Osteocyte (in vitro differentiated cells): ENCODE measurements at regions not wholly inside any gene's neighbourhood (a gene's known extent, or its start where the extent isn't known, plus 50 kb on each side); places are given as distances from the start of the nearest gene placed in this dataset.
"Not testable (repeated sequence)": the region's sequence is repeated elsewhere in the genome, so short reads cannot be mapped to it uniquely, and the experiment has no call there.

Experiments used
- DNase-seq: peaks from one replicate; pipeline ENCODE4 v3.0.0; 2021; ENCODE audit warnings: mixed read lengths; ENCODE audit not compliant: unreplicated experiment; ENCODE audit errors: extremely low spot score
- H3K27ac Mint-ChIP-seq: one replicate; pipeline ENCODE4 v1.8.0; 2021; ENCODE audit warnings: mild to moderate bottlenecking, mixed read lengths; ENCODE audit not compliant: unreplicated experiment
- H3K27me3 Mint-ChIP-seq: one replicate; pipeline ENCODE4 v1.8.0; 2021; ENCODE audit warnings: mixed read lengths; ENCODE audit not compliant: unreplicated experiment
- H3K36me3 Mint-ChIP-seq: one replicate; pipeline ENCODE4 v1.8.0; 2021; ENCODE audit warnings: mixed read lengths; ENCODE audit not compliant: unreplicated experiment
- H3K4me1 Mint-ChIP-seq: one replicate; pipeline ENCODE4 v1.8.0; 2021; ENCODE audit warnings: mixed read lengths; ENCODE audit not compliant: unreplicated experiment
- H3K4me3 Mint-ChIP-seq: one replicate; pipeline ENCODE4 v1.8.0; 2021; ENCODE audit warnings: mild to moderate bottlenecking, moderate library complexity, mixed read lengths; ENCODE audit not compliant: unreplicated experiment
- H3K9me3 Mint-ChIP-seq: one replicate; pipeline ENCODE4 v1.8.0; 2021; ENCODE audit warnings: mixed read lengths; ENCODE audit not compliant: unreplicated experiment

DNA sequence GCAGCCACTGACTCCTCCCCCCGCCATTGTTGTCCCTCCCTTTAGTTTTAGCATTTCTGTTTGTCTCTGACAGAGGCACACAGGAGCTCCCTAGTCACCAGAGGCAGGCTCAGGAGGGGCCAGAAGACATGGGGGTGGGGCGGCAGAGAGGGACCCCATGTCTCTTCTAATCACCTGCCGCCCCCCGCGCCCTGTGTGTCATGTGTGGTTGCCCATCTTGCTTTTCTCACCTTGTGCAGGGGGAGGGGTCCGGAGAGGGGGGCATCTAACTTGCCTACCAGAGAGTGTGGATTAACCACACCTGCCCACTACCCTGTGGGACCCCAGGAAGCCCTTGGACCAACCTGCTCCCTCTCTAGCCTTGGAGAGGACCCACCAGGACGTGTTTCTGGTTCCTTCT lies 130.2 kb downstream of the ZNF267 start:
- not testable (repeated sequence) for H3K4me1 Mint-ChIP-seq, H3K27ac Mint-ChIP-seq, H3K36me3 Mint-ChIP-seq, H3K4me3 Mint-ChIP-seq, H3K27me3 Mint-ChIP-seq, DNase-seq
- peaks cover 10% of the 10 kb centered on the region for H3K9me3 Mint-ChIP-seq

DNA sequence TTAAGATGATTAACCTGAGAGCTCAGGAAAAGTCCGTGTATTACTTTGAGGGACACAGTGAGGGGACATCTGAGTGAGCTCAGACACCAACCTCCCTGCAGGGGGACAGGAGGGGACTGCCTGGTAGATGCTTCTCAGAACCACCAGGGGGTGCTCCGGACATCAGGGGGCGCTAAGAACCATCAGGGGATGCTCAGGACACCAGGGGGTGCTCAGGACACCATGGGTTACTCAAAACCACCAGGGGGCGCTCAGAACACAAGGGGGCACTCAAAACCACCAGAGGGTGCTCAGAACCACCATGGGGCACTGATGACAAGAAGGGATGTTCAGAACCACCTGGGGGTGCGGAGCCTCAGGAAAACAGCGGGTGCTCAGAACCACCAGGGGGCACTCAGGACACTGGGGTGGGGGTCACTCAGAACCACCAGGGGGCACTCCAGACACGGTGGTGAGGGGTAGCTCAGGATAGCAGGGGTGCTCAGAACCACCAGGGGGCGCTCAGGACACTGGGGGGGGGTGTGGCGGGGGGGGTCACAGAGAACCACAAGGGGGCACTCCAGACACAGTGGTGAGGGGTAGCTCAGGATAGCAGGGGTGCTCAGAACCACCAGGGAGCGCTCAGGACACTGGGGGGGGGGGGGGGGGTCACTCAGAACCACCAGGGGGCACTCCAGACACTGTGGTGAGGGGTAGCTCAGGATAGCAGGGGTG lies 165.3 kb downstream of the ZNF267 start:
- H3K9me3 Mint-ChIP-seq, DNase-seq: not testable (repeated sequence)

DNA sequence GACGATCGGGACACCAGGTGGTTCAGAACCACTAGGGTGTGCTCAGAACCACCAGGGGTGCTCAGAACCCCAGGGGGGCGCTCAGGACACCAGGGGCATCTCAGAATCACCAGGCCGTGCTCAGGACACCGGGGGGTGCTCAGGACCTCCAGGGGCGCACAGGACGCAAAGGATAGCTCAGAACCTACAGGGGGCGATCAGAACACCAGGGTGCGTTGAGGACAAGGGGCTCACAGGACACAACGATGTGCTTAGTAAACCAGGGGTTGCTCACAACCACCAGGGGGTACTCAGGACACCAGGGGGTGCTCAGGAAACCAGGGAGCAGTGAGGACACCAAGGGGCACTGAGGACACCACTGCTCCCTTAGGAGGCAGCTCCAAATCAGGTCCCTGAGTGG lies 166.3 kb downstream of the ZNF267 start:
- H3K36me3 Mint-ChIP-seq, H3K27me3 Mint-ChIP-seq, H3K27ac Mint-ChIP-seq: not testable (repeated sequence)

More for the DNA sequence above, 165.3 kb downstream of the ZNF267 start:
- not testable (repeated sequence) for H3K36me3 Mint-ChIP-seq, H3K27ac Mint-ChIP-seq, H3K4me1 Mint-ChIP-seq, H3K27me3 Mint-ChIP-seq, H3K4me3 Mint-ChIP-seq

DNA sequence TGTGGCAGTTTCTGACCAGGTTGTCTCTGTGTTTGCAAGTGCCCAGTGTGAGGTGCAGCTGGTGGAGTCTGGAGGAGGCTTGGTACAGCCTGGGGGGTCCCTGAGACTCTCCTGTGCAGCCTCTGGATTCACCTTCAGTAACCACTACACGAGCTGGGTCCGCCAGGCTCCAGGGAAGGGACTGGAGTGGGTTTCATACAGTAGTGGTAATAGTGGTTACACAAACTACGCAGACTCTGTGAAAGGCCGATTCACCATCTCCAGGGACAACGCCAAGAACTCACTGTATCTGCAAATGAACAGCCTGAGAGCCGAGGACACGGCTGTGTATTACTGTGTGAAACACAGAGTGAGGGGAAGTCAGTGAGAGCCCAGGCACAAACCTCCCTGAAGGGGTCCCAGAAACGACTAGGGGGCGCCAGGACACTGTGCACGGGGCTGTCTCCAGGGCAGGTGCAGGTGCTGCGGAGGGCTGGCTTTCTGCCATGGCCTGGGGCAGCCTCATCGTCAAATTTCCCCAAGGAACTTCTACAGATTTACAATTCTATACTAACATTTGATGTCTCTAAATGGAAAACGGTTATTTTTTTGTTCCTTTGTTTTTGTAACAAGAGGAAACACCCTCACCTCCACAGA lies 187.0 kb upstream of the TP53TG3D start:
- H3K4me3 Mint-ChIP-seq, H3K27ac Mint-ChIP-seq, H3K4me1 Mint-ChIP-seq, H3K27me3 Mint-ChIP-seq, H3K36me3 Mint-ChIP-seq, H3K9me3 Mint-ChIP-seq: not testable (repeated sequence)
- peak; percentile 56 for DNase-seq

More for the DNA sequence above, 166.3 kb downstream of the ZNF267 start:
- H3K9me3 Mint-ChIP-seq, H3K4me3 Mint-ChIP-seq, H3K4me1 Mint-ChIP-seq, DNase-seq: not testable (repeated sequence)

DNA sequence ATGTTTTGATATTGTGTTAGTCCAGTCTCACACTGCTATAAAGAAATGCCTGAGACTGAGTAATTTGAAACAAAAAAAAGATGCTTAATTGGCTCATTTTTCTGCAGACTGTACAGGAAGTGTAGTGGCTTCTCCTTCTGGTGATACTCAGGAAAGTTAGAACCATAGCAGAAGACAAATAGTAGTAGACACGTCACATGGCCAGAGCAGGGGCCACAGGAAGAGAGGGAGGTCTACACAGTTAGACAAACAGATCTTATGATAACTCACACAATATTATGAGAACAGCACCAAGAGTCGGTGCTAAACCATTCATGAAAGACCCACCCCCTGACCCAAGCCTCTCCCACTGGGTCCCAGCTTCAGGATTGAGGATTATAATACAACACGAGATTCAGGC lies 181.5 kb upstream of the TP53TG3D start:
- DNase-seq, H3K4me3 Mint-ChIP-seq, H3K36me3 Mint-ChIP-seq, H3K9me3 Mint-ChIP-seq, H3K4me1 Mint-ChIP-seq, H3K27me3 Mint-ChIP-seq, H3K27ac Mint-ChIP-seq: not testable (repeated sequence)

DNA sequence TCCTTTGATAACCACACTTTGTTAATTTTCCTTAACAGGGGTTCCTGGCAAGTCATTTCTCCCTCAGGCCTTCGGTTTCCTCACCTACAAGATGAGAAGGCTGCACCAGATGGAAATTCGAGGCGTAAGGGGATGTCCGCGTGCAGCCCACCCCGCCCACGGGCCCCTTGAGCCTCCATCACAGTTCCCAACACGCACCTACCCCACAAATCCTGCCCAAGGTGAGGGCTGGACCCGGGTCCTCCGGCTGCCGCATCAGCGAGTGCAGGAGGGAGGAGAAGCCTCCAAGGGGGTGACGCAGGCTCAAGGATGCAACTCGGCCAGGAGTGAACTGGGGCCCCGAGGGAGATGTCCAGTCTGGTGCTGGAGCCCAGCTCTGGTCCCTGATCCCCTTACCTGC lies 169.2 kb upstream of the TP53TG3D start:
- H3K27me3 Mint-ChIP-seq, H3K4me1 Mint-ChIP-seq, H3K27ac Mint-ChIP-seq, H3K36me3 Mint-ChIP-seq, H3K9me3 Mint-ChIP-seq, H3K4me3 Mint-ChIP-seq: not testable (repeated sequence)
- peak; percentile 65 for DNase-seq

DNA sequence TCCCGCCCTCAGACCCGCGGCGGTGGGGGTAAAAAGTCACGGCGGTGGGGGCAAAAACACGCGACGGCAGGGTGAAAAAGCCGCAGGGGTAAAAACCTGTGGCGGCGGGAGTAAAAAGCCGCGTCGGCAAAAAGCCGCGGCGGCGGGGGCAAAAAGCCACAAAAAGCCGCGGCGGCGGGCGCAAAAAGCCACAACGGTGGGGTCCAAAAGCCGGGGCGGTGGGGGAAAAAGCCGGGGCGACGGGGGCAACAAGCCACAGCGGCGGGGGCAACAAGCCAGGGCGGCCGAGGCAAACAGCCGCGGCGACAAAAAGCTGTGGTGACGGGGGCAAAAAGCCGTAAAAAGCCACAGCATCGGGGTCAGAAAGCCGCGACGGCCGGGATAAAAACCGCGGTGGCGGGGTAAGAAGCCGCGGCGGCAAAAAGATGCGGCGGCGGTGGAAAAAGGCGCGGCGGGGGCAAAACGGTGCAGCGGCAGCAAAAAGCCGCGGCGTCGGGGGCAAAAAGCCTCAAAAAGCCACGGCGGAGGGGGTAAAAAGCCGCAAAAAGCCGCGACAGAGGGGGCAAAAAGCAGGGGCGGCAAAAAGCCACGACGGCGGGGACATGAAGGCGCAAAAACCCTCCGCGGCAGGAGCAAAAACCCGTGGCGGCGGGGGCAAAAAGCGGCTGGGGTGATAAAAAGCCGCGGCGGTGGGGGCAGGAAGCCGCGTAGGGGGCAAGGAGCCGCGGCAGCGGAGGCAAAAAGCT lies 168.3 kb upstream of the TP53TG3D start:
- DNase-seq, result peak; percentile 66
- not testable (repeated sequence) for H3K9me3 Mint-ChIP-seq, H3K36me3 Mint-ChIP-seq, H3K27me3 Mint-ChIP-seq, H3K4me1 Mint-ChIP-seq, H3K27ac Mint-ChIP-seq, H3K4me3 Mint-ChIP-seq

DNA sequence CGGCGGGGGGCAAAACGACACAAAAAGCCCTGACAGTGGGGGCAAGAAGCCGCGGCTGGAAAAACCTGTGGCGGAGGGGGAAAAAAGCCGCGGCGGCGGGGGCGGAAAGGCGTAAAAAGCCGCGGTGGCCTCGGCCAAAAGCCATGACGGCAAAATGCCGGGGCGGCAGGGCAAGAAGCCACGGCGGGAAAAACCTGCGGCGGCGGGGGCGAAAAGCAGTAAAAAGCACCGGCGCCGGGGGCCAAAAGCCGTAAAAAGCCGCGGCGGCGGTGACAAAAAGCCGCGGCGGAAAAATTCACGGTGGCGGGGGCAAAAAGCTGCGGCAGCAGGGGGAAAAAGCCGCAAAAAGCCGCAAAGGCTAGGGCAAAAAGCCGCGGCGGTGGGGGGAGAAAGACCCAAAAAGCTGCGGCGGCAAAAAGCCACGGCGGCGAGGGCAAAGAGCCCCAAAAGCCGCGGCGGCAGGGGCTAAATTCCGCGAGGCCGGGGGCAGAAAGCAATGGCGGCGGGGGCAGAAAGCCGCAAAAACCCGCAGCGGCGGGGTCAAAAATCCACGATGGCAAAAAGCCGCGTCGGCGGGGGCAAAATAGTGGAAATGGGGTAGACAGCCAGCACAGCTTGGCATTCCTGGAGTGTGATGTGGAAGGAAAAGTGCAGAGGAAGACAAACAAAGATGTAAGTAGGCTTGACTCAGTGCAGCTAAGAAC lies 167.5 kb upstream of the TP53TG3D start:
- peak; percentile 81 for DNase-seq
- H3K27ac Mint-ChIP-seq, H3K4me3 Mint-ChIP-seq, H3K27me3 Mint-ChIP-seq, H3K9me3 Mint-ChIP-seq, H3K4me1 Mint-ChIP-seq, H3K36me3 Mint-ChIP-seq: not testable (repeated sequence)

DNA sequence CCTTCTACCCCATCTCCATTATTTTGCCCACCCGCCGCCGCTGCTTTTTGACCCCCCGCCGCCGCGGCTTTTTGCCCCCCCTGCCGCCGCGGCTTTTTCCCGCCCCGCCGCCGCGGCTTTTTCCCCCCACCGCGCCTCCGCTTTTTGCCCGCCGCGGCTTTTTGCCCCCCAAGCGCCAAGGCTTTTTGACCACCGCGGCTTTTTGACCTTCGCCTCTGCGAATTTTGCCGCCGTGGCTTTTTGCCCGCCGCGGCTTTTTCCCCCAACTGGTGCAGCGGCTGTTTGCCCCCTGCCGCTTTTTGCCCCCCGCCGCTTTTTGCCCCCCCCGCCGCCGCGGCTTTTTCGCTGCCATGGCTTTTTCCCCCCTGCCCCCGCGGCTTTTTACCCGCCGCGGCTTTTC lies 137.5 kb upstream of the TP53TG3D start:
- not testable (repeated sequence) for H3K9me3 Mint-ChIP-seq, H3K27me3 Mint-ChIP-seq, H3K4me3 Mint-ChIP-seq, H3K27ac Mint-ChIP-seq, DNase-seq, H3K4me1 Mint-ChIP-seq, H3K36me3 Mint-ChIP-seq
